HepG2 (cell line): ENCODE measurements at regions not wholly inside any gene's neighbourhood (a gene's known extent, or its start where the extent isn't known, plus 50 kb on each side); places are given as distances from the start of the nearest gene placed in this dataset.

Source experiments
- CREM ChIP-seq, 2 experiments: sonication (generic) in 1 of 2; formaldehyde crosslinking in 1 of 2; IDR thresholded peaks; 2 replicates each; pipeline versions ENCODE4 v1.4.0 to v1.6.1; 2016 to 2020; ENCODE audit warnings: antibody characterized with exemption in 1 of 2, mild to moderate bottlenecking in 1 of 2, missing genetic modification reagents in 1 of 2
- FOXO1 ChIP-seq: sonication (generic); formaldehyde crosslinking; IDR thresholded peaks from 2 replicates; pipeline ENCODE4 v1.4.0; 2020; ENCODE audit warnings: missing genetic modification reagents
- GFI1 ChIP-seq: sonication (generic); formaldehyde crosslinking; IDR thresholded peaks from 2 replicates; pipeline ENCODE4 v1.5.0; 2020; ENCODE audit warnings: missing genetic modification reagents, mild to moderate bottlenecking, borderline replicate concordance
- HHEX ChIP-seq: IDR thresholded peaks from 2 replicates; pipeline ENCODE4 v1.6.1; 2016; ENCODE audit warnings: control low read depth
- MEF2D ChIP-seq: sonication (generic); formaldehyde crosslinking; IDR thresholded peaks from 2 replicates; pipeline ENCODE4 v1.5.1; 2020; ENCODE audit warnings: mild to moderate bottlenecking, missing genetic modification reagents
- MLX ChIP-seq: IDR thresholded peaks from 2 replicates; pipeline ENCODE4 v1.6.1; 2016
- NCOR1 ChIP-seq: fragments of 200-600 bp; sonication (generic); IDR thresholded peaks from 2 replicates; pipeline ENCODE4 v1.7.0; 2017; ENCODE audit warnings: antibody characterized with exemption, low read length, borderline replicate concordance
- NR2F6 ChIP-seq, 2 experiments: IDR thresholded peaks; 2 replicates each; pipeline ENCODE4 v1.6.1; 2016; ENCODE audit warnings: antibody characterized with exemption in 1 of 2, mild to moderate bottlenecking in 1 of 2
- RNF2 ChIP-seq: fragments of 450-650 bp; conservative IDR thresholded peaks from 2 replicates; pipeline ENCODE4 v1.6.1; 2016; ENCODE audit warnings: low read depth
- SP2 ChIP-seq: sonication (generic); formaldehyde crosslinking; IDR thresholded peaks from 2 replicates; pipeline ENCODE4 v1.5.1; 2020; ENCODE audit warnings: mild to moderate bottlenecking, missing genetic modification reagents
- YEATS2 ChIP-seq: sonication (generic); formaldehyde crosslinking; IDR thresholded peaks from 2 replicates; pipeline ENCODE4 v1.4.0; 2020; ENCODE audit warnings: missing genetic modification reagents, borderline replicate concordance
- ZBTB7A ChIP-seq: sonication (generic); formaldehyde crosslinking; IDR thresholded peaks from 2 replicates; pipeline ENCODE4 v1.8.0; 2022; ENCODE audit warnings: mild to moderate bottlenecking, missing genetic modification reagents
- ZBTB7B ChIP-seq: sonication (generic); formaldehyde crosslinking; IDR thresholded peaks from 2 replicates; pipeline ENCODE4 v1.4.0; 2020; ENCODE audit warnings: missing genetic modification reagents
- ZBTB8A ChIP-seq: sonication (generic); formaldehyde crosslinking; IDR thresholded peaks from 2 replicates; pipeline ENCODE4 v1.4.0; 2020; ENCODE audit warnings: mild to moderate bottlenecking, low read depth, missing genetic modification reagents, borderline replicate concordance
- ZNF331 ChIP-seq: sonication (generic); formaldehyde crosslinking; IDR thresholded peaks from 2 replicates; pipeline ENCODE4 v1.4.0; 2020; ENCODE audit warnings: missing genetic modification reagents
- ZNF441 ChIP-seq: sonication (generic); formaldehyde crosslinking; IDR thresholded peaks from 2 replicates; pipeline ENCODE4 v1.7.0; 2021; ENCODE audit warnings: missing genetic modification reagents, borderline replicate concordance
- ZNF557 ChIP-seq: sonication (generic); formaldehyde crosslinking; IDR thresholded peaks from 2 replicates; pipeline ENCODE4 v1.4.0; 2020; ENCODE audit warnings: missing genetic modification reagents
- ZNF629 ChIP-seq: sonication (generic); formaldehyde crosslinking; conservative IDR thresholded peaks from 2 replicates; pipeline ENCODE4 v1.5.0; 2020; ENCODE audit warnings: missing genetic modification reagents
- ZNF773 ChIP-seq: sonication (generic); formaldehyde crosslinking; IDR thresholded peaks from 2 replicates; pipeline ENCODE4 v1.4.0; 2020; ENCODE audit warnings: missing genetic modification reagents, borderline replicate concordance
- ZXDC ChIP-seq: sonication (generic); formaldehyde crosslinking; IDR thresholded peaks from 2 replicates; pipeline ENCODE4 v1.5.0; 2020; ENCODE audit warnings: mild to moderate bottlenecking, missing genetic modification reagents
- TF ChIP-seq, protein P1 (sequence below): sonication (generic); formaldehyde crosslinking; IDR thresholded peaks from 2 replicates; pipeline ENCODE4 v1.5.0; 2020; ENCODE audit warnings: missing genetic modification reagents
- TF ChIP-seq, protein P2 (sequence below): IDR thresholded peaks from 2 replicates; pipeline ENCODE4 v1.6.1; 2016; ENCODE audit warnings: mild to moderate bottlenecking, missing biosample characterization, missing genetic modification reagents
- TF ChIP-seq, protein P3 (sequence below): IDR thresholded peaks from 2 replicates; pipeline ENCODE4 v1.6.1; 2016; ENCODE audit warnings: missing compliant biosample characterization, missing genetic modification reagents, borderline replicate concordance
- TF ChIP-seq, protein P4 (sequence below), 2 experiments: fragments of 450-650 bp in 1 of 2; sonication (generic) in 1 of 2; formaldehyde crosslinking; IDR thresholded peaks; 2 replicates each; pipeline versions ENCODE4 v1.5.0 to v1.8.0; 2020 to 2022; ENCODE audit warnings: mild to moderate bottlenecking in 1 of 2, missing genetic modification reagents in 1 of 2

GRCh38 chr16:8173111-8173644, 417.1 kb downstream of the TMEM114 start (continued):
- TF ChIP-seq MLX: no peak
- TF ChIP-seq, protein P1, sequence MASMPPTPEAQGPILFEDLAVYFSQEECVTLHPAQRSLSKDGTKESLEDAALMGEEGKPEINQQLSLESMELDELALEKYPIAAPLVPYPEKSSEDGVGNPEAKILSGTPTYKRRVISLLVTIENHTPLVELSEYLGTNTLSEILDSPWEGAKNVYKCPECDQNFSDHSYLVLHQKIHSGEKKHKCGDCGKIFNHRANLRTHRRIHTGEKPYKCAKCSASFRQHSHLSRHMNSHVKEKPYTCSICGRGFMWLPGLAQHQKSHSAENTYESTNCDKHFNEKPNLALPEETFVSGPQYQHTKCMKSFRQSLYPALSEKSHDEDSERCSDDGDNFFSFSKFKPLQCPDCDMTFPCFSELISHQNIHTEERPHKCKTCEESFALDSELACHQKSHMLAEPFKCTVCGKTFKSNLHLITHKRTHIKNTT (CRISPR knock-in tag): no peak
- 0 out of 2 replicates have a peak, but pooled peaks have one; percentile 28 for TF ChIP-seq CREM (IDR thresholded peaks at IDR 0.05)
- no peak for TF ChIP-seq CREM (CRISPR knock-in tag; IDR thresholded peaks at IDR 0.05)
- TF ChIP-seq YEATS2 (CRISPR knock-in tag): peak; percentile 53; the same call in 1 of the 2 replicates
- 0 out of 2 replicates have a peak, but pooled peaks have one; percentile 53 for TF ChIP-seq GFI1 (CRISPR knock-in tag)
- TF ChIP-seq ZNF331 (CRISPR knock-in tag): peak; percentile 80
- no peak for TF ChIP-seq ZBTB7A
- peak; percentile 86 for TF ChIP-seq RNF2
- TF ChIP-seq, protein P2, sequence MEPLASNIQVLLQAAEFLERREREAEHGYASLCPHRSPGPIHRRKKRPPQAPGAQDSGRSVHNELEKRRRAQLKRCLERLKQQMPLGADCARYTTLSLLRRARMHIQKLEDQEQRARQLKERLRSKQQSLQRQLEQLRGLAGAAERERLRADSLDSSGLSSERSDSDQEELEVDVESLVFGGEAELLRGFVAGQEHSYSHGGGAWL: peak; percentile 66; the same call in 1 of the 2 replicates
- TF ChIP-seq, protein P3, sequence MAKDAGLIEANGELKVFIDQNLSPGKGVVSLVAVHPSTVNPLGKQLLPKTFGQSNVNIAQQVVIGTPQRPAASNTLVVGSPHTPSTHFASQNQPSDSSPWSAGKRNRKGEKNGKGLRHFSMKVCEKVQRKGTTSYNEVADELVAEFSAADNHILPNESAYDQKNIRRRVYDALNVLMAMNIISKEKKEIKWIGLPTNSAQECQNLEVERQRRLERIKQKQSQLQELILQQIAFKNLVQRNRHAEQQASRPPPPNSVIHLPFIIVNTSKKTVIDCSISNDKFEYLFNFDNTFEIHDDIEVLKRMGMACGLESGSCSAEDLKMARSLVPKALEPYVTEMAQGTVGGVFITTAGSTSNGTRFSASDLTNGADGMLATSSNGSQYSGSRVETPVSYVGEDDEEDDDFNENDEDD (CRISPR knock-in tag): peak; percentile 45; the same call in 1 of the 2 replicates
- 0 out of 2 replicates have a peak, but pooled peaks have one; percentile 43 for TF ChIP-seq ZBTB7B (CRISPR knock-in tag)
- 0 out of 2 replicates have a peak, but pooled peaks have one; percentile 29 for TF ChIP-seq MEF2D (CRISPR knock-in tag)
- TF ChIP-seq ZBTB8A: no peak; the same call in 1 of the 2 replicates
- 0 out of 2 replicates have a peak, but pooled peaks have one; percentile 32 for TF ChIP-seq ZNF441 (CRISPR knock-in tag)
- TF ChIP-seq ZNF773 (CRISPR knock-in tag): no peak
- peak; percentile 76 for TF ChIP-seq HHEX
- TF ChIP-seq, protein P4, sequence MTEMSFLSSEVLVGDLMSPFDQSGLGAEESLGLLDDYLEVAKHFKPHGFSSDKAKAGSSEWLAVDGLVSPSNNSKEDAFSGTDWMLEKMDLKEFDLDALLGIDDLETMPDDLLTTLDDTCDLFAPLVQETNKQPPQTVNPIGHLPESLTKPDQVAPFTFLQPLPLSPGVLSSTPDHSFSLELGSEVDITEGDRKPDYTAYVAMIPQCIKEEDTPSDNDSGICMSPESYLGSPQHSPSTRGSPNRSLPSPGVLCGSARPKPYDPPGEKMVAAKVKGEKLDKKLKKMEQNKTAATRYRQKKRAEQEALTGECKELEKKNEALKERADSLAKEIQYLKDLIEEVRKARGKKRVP (CRISPR knock-in tag; IDR thresholded peaks at IDR 0.05): no peak
- peak; percentile 53; the same call in 1 of the 2 replicates for TF ChIP-seq ZNF629
- TF ChIP-seq NCOR1: 0 out of 2 replicates have a peak, but pooled peaks have one; percentile 26
- TF ChIP-seq FOXO1 (CRISPR knock-in tag): peak; percentile 66; the same call in 1 of the 2 replicates
- no peak for TF ChIP-seq ZNF557 (CRISPR knock-in tag)
- TF ChIP-seq ZXDC (CRISPR knock-in tag): no peak
- TF ChIP-seq SP2 (CRISPR knock-in tag): no peak
- TF ChIP-seq NR2F6 (IDR thresholded peaks at IDR 0.05): peak; percentile 94
- peak; percentile 82 for TF ChIP-seq NR2F6 (CRISPR knock-in tag; IDR thresholded peaks at IDR 0.05)
